PC-9 (cell line): ENCODE measurements at regions not wholly inside any gene's neighbourhood (a gene's known extent, or its start where the extent isn't known, plus 50 kb on each side); places are given as distances from the start of the nearest gene placed in this dataset.

ENCODE experiments used
- BruUV-seq: library from RNA; stranded (reverse); fragments of 400-500 nt; replicated peaks from 2 replicates; lab custom pipeline; 2021; lab: Mats Ljungman, UMichigan
- CTCF ChIA-PET: fragments of 300-600 bp; sonication (Branson Sonifier 250); formaldehyde crosslinking; loops from one replicate; lab custom pipeline; 2022; ENCODE audit warnings: antibody characterized with exemption; lab: Charles Lee
- POLR2A ChIA-PET: fragments of 300-600 bp; sonication (Branson Sonifier 250); formaldehyde crosslinking; loops from one replicate; lab custom pipeline; 2022; ENCODE audit warnings: antibody characterized with exemption; ENCODE audit not compliant: unreplicated experiment; lab: Charles Lee
- DNase-seq, 2 experiments: peaks; one replicate each; pipeline versions ENCODE4 v3.0.0 to v3.0.0-alpha.2; 2015 to 2022; ENCODE audit warnings: mixed read lengths in 1 of 2
- H2AFZ ChIP-seq: fragments of 200-600 bp; sonication (generic); 2 replicates; pipeline ENCODE4 v1.8.1; 2017; ENCODE audit warnings: antibody characterized with exemption
- H3F3A ChIP-seq: fragments of 200-600 bp; sonication (generic); 2 replicates; pipeline ENCODE4 v1.8.1; 2017; ENCODE audit warnings: antibody characterized with exemption, mild to moderate bottlenecking, low read depth; ENCODE audit not compliant: insufficient read depth
- H3K27ac ChIP-seq: fragments of 200-600 bp; sonication (generic); 2 replicates; pipeline ENCODE4 v1.6.1; 2016; ENCODE audit warnings: mixed run types
- H3K27me3 ChIP-seq: fragments of 200-600 bp; sonication (generic); 2 replicates; pipeline ENCODE4 v1.6.1; 2016; ENCODE audit warnings: low read depth, mixed run types; ENCODE audit not compliant: insufficient read depth
- H3K36me3 ChIP-seq: fragments of 200-600 bp; sonication (generic); 2 replicates; pipeline ENCODE4 v1.6.1; 2016; ENCODE audit warnings: low read depth, mixed run types
- H3K4me1 ChIP-seq: fragments of 200-600 bp; sonication (generic); replicated peaks from 2 replicates; pipeline ENCODE4 v1.6.1; 2016; ENCODE audit warnings: mixed run types; ENCODE audit not compliant: insufficient read depth
- H3K4me2 ChIP-seq: fragments of 200-600 bp; sonication (generic); 2 replicates; pipeline ENCODE4 v1.6.1; 2017; ENCODE audit warnings: mixed run types
- H3K4me3 ChIP-seq: fragments of 200-600 bp; sonication (generic); 2 replicates; pipeline ENCODE4 v1.6.1; 2016; ENCODE audit warnings: mixed run types
- H3K79me2 ChIP-seq: fragments of 200-600 bp; sonication (generic); 2 replicates; pipeline ENCODE4 v1.6.1; 2017; ENCODE audit warnings: low read depth, mixed run types
- H3K9me2 ChIP-seq: fragments of 200-600 bp; sonication (generic); 2 replicates; pipeline ENCODE4 v1.8.1; 2017; ENCODE audit warnings: mild to moderate bottlenecking; ENCODE audit not compliant: insufficient read depth
- H3K9me3 ChIP-seq: fragments of 200-600 bp; sonication (generic); 2 replicates; pipeline ENCODE4 v1.8.1; 2016; ENCODE audit warnings: low read depth; ENCODE audit not compliant: insufficient read depth
- H4K20me1 ChIP-seq: fragments of 200-600 bp; sonication (generic); 2 replicates; pipeline ENCODE4 v1.8.1; 2017; ENCODE audit not compliant: insufficient read depth
- CTCF ChIP-seq: fragments of 200-600 bp; sonication (generic); conservative IDR thresholded peaks from 2 replicates; pipeline ENCODE4 v1.6.1; 2017; ENCODE audit warnings: mixed run types, antibody characterized with exemption, mild to moderate bottlenecking, moderate library complexity
- EZH2 ChIP-seq: fragments of 200-600 bp; sonication (generic); IDR thresholded peaks from 2 replicates; pipeline ENCODE4 v1.8.0; 2017; ENCODE audit warnings: antibody characterized with exemption, low read depth
- intact Hi-C: fragments of 100-400 bp; cut with micrococcal nuclease; formaldehyde crosslinking; loops from one replicate; pipeline ENCODE4 v1.10.0; 2022; ENCODE audit not compliant: unreplicated experiment

GRCh38 chr6:108736832-108737231 lies 111.4 kb upstream of the ARMC2 start:
- ChIA-PET CTCF (interaction anchor here (0.7 kb wide), 1 partner anchor 102 kb away, joined by 4 read pairs; no protein-coding TSS in a partner anchor), POLR2A (interaction anchor here (0.5 to 0.6 kb wide), 3 partner anchors 10 to 919 kb away, joined by 5 to 9 read pairs (median 6); no protein-coding TSS in a partner anchor)
- H2AFZ ChIP-seq, result no peak overlapping the region
- intact Hi-C loops, result loop anchor here (1.0 to 2.0 kb wide), 2 partner anchors 48 to 148 kb away; no protein-coding TSS in a partner anchor
- H3K27me3 ChIP-seq, result no peaks in the 10 kb centered on the region
- H3K4me1 ChIP-seq, result peaks cover 91% of the 10 kb centered on the region
- H3F3A ChIP-seq, result peaks cover 80% of the 10 kb centered on the region
- DNase-seq, result peak; percentile 79 to 93
- H3K9me2 ChIP-seq, result no peaks in the 10 kb centered on the region
- peaks cover 44% of the 10 kb centered on the region for H3K79me2 ChIP-seq
- BruUV-seq, result no TSS peak
- no peaks in the 10 kb centered on the region for H3K36me3 ChIP-seq
- peak overlapping the region; percentile 96 for H3K4me2 ChIP-seq
- H3K27ac ChIP-seq, result peak overlapping the region; percentile 99
- TF ChIP-seq EZH2, result no peak
- no peak for TF ChIP-seq CTCF
- no peaks in the 10 kb centered on the region for H4K20me1 ChIP-seq
- peak overlapping the region; percentile 59 for H3K4me3 ChIP-seq
- no peaks in the 10 kb centered on the region for H3K9me3 ChIP-seq

- Histone ChIP-seq H3K27ac (peak overlapping the region; percentile 99), H3F3A (peaks cover 84% of the 10 kb centered on the region), H3K9me2 (no peaks in the 10 kb centered on the region), H3K27me3 (no peaks in the 10 kb centered on the region), H3K79me2 (peaks cover 41% of the 10 kb centered on the region), H4K20me1 (no peaks in the 10 kb centered on the region), H3K4me1 (peaks cover 93% of the 10 kb centered on the region), H3K9me3 (no peaks in the 10 kb centered on the region), H3K36me3 (no peaks in the 10 kb centered on the region), H3K4me3 (peak overlapping the region; percentile 59), H2AFZ (no peak overlapping the region), H3K4me2 (peak overlapping the region; percentile 96)
- TF ChIP-seq EZH2 (no peak), CTCF (no peak)
- ChIA-PET CTCF (interaction anchor here (0.7 kb wide), 1 partner anchor 9 kb away, joined by 3 read pairs; no protein-coding TSS in a partner anchor), POLR2A (interaction anchor here (0.6 to 1.0 kb wide), 6 partner anchors 12 to 649 kb away, joined by 3 to 10 read pairs (median 6); no protein-coding TSS in a partner anchor)
- intact Hi-C loops, result loop anchor here (1.0 to 2.0 kb wide), 3 partner anchors 44 to 180 kb away; no protein-coding TSS in a partner anchor
- TSS peak; percentile 77 for BruUV-seq
- peak; percentile 84 to 99 for DNase-seq
Measured at GRCh38 chr6:108737594-108738546, 110.4 kb upstream of the ARMC2 start.

GRCh38 chr6:108738684-108739416 lies 109.4 kb upstream of the ARMC2 start:
- H3K4me2 ChIP-seq, result peak overlapping the region; percentile 96

More at GRCh38 chr6:108738684-108739416, 109.4 kb upstream of the ARMC2 start:
- peaks cover 31% of the 10 kb centered on the region for H3K79me2 ChIP-seq
- no TSS peak for BruUV-seq
- H3K4me1 ChIP-seq, result peaks cover 93% of the 10 kb centered on the region
- H3K36me3 ChIP-seq, result no peaks in the 10 kb centered on the region
- intact Hi-C loops, result loop anchor here (1.0 kb wide), 2 partner anchors 43 to 181 kb away; no protein-coding TSS in a partner anchor
- ChIA-PET CTCF (no interaction called here), POLR2A (interaction anchor here (0.6 to 1.0 kb wide), 4 partner anchors 11 to 181 kb away, joined by 3 to 7 read pairs (median 4); no protein-coding TSS in a partner anchor)
- peak overlapping the region; percentile 99 for H3K27ac ChIP-seq
- peak overlapping the region; percentile 43; the same call in 1 of the 2 replicates for H3K4me3 ChIP-seq
- H3K27me3 ChIP-seq, result no peaks in the 10 kb centered on the region
- no peak overlapping the region for H2AFZ ChIP-seq
- TF ChIP-seq CTCF (no peak), EZH2 (no peak)
- peaks cover 74% of the 10 kb centered on the region for H3F3A ChIP-seq
- H4K20me1 ChIP-seq, result no peaks in the 10 kb centered on the region
- H3K9me3 ChIP-seq, result no peaks in the 10 kb centered on the region
- H3K9me2 ChIP-seq, result no peaks in the 10 kb centered on the region
- no peak for DNase-seq
